ENCODE measurements at regions not wholly inside any gene's neighbourhood (a gene's known extent, or its start where the extent isn't known, plus 50 kb on each side); places are given as distances from the start of the nearest gene placed in this dataset.

DNA sequence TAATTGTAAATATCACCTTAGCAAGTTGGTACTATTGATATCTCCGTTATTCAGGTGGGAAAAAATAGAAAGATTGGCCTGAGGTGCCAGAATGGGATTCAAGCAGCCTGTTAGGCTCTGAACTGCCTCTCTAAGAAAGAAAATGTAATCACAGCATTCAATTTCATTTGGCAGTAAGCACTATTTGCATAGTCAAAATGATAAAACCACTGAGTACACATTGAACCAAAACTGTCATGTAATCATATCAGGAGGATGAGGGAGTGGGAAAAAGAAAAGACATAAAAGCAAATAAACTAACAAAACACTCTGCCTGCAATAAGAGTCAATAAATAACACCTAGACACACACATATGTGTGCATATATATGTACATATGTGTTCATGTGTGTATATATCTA, 103.9 kb upstream of the TACR1 start:
- TF ChIP-seq, protein P1, sequence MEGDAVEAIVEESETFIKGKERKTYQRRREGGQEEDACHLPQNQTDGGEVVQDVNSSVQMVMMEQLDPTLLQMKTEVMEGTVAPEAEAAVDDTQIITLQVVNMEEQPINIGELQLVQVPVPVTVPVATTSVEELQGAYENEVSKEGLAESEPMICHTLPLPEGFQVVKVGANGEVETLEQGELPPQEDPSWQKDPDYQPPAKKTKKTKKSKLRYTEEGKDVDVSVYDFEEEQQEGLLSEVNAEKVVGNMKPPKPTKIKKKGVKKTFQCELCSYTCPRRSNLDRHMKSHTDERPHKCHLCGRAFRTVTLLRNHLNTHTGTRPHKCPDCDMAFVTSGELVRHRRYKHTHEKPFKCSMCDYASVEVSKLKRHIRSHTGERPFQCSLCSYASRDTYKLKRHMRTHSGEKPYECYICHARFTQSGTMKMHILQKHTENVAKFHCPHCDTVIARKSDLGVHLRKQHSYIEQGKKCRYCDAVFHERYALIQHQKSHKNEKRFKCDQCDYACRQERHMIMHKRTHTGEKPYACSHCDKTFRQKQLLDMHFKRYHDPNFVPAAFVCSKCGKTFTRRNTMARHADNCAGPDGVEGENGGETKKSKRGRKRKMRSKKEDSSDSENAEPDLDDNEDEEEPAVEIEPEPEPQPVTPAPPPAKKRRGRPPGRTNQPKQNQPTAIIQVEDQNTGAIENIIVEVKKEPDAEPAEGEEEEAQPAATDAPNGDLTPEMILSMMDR (IDR thresholded peaks at IDR 0.05; ENCODE audit: poor library complexity) = no peak
- TF ChIP-seq EZH2phosphoT487 (IDR thresholded peaks at IDR 0.05; ENCODE audit: low read depth, severe bottlenecking, unreplicated experiment) = no peak
- TF ChIP-seq EZH2 (IDR thresholded peaks at IDR 0.05; ENCODE audit: borderline replicate concordance) = no peak
